Fibroblast of villous mesenchyme (primary cell): ENCODE measurements at regions not wholly inside any gene's neighbourhood (a gene's known extent, or its start where the extent isn't known, plus 50 kb on each side); places are given as distances from the start of the nearest gene placed in this dataset.

Experiments
- DNase-seq: peaks from one replicate; pipeline ENCODE4 v3.0.0-alpha.2; 2010; ENCODE audit warnings: low read depth
- H3K4me3 ChIP-seq: 2 replicates; pipeline ENCODE4 v1.5.1; 2011; ENCODE audit warnings: low read depth, mild to moderate bottlenecking, low read length
- TF ChIP-seq, protein P1 (sequence below): IDR thresholded peaks from 2 replicates; pipeline ENCODE4 v1.5.1; 2012; ENCODE audit warnings: low read depth, mild to moderate bottlenecking, low read length; ENCODE audit not compliant: insufficient read depth

DNA sequence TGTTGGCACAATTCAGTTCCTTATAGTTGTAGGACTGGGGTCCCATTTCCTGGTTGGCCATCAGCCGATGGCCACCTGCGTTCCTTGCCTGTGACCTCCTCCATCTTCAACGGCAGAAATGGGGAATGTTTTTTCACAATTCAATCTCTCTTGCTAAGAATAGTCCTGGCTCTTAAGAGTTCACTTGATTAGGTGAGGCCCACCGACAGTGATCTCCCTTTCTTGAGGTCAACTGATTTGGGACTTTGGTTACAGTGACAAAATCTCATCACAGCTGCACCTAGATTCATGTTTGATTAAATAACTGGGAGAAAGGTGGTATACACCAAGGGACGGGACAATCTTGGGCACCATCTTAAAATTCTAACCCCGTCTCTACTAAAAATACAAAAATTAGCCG, 139.1 kb upstream of the DTNBP1 start:
- no peak for DNase-seq
- TF ChIP-seq, protein P1, sequence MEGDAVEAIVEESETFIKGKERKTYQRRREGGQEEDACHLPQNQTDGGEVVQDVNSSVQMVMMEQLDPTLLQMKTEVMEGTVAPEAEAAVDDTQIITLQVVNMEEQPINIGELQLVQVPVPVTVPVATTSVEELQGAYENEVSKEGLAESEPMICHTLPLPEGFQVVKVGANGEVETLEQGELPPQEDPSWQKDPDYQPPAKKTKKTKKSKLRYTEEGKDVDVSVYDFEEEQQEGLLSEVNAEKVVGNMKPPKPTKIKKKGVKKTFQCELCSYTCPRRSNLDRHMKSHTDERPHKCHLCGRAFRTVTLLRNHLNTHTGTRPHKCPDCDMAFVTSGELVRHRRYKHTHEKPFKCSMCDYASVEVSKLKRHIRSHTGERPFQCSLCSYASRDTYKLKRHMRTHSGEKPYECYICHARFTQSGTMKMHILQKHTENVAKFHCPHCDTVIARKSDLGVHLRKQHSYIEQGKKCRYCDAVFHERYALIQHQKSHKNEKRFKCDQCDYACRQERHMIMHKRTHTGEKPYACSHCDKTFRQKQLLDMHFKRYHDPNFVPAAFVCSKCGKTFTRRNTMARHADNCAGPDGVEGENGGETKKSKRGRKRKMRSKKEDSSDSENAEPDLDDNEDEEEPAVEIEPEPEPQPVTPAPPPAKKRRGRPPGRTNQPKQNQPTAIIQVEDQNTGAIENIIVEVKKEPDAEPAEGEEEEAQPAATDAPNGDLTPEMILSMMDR: no peak
- H3K4me3 ChIP-seq: no peak overlapping the region

DNA sequence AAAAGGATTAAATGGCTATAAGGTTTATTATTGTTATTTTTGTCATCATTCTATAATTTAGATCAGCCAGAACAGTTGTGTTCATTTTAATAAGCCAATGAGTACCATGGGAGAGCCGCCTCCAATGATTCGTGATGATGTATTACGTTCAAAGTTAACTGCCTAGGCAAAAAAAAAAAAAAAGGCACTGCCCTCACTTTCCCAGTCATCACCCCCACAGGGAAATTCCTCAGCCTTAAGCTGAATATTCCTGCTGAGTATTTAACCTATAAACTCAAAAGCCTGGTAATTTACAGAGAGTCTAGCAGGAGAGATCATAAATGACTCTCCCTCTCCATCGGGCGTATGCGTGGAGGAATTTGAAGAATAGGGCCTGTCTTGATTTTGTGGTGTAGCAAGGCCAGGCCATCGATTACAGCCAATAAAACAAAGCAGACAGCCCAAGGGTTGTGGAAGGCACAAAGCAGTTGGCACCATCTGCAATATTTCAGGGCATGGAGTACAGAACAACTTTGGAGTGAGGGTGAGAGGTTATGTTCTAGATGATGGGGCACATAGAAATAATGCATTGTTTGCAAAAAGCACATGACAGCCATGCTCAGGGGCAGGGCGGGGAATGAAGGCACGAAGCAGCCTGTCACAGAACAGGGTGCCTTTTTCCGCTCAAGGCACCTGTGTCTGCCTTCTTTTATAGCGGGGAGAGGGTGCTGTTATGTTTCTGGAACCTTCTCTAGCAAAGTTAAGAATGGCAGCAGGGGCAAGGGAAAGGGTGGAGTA, 138.2 kb upstream of the DTNBP1 start:
- H3K4me3 ChIP-seq: no peak overlapping the region
- DNase-seq: no peak
- TF ChIP-seq, protein P1: no peak

DNA sequence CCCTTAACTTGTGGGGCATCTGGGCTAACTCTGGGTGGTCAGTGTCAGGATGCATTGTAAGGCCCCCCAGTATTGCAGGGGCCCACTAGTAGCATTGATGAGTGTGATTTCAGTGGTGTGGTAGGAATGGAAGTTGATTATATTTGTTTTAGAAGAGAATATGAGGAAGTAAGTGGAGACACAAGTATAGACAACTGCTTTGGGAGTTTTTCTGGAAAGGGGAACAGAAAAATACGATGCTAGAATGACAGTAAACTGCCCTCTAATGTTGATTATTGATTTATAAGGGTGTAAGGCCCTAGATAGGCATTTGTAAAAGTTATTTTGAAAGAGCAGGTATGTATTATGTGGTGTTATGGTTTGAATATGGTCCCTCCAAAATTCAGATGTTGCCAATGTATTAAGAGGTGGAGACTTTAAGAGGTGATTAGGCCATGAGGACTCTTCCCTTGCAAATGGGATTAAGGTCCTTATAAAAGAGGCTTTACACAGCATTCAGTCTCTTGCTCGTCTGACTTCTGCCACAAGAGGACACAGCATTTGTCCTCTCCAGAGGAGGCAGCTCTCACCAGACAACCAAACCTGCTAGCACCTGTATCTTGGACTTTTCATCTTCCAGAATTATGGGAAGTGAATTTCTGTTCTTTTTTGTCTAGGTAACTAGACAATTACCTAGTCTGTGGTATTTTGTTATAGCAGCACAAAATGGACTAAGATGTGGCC, 135.9 kb upstream of the DTNBP1 start:
- no peak for DNase-seq
- no peak overlapping the region for H3K4me3 ChIP-seq
- TF ChIP-seq, protein P1: no peak

DNA sequence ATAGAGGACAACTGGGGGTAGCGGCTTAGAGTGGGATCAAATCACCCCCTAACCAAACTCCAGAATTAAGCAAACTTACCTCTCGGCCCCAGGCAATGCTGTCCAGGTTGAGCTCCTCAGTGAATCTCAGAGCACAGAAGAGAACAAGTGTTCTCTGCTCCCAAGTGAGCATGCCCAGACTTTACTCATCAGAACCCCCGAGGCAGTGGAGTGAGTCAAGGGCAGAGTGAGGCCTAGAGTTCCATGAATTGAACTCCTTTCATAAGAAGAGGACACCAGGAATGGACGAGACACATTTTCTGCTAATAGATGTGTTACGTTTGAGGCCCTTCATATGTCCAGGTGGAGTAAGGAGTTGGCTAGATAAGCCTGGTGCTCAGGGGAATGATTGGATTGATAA, 134.0 kb upstream of the DTNBP1 start:
- TF ChIP-seq, protein P1: no peak
- no peak for DNase-seq
- no peak overlapping the region for H3K4me3 ChIP-seq

DNA sequence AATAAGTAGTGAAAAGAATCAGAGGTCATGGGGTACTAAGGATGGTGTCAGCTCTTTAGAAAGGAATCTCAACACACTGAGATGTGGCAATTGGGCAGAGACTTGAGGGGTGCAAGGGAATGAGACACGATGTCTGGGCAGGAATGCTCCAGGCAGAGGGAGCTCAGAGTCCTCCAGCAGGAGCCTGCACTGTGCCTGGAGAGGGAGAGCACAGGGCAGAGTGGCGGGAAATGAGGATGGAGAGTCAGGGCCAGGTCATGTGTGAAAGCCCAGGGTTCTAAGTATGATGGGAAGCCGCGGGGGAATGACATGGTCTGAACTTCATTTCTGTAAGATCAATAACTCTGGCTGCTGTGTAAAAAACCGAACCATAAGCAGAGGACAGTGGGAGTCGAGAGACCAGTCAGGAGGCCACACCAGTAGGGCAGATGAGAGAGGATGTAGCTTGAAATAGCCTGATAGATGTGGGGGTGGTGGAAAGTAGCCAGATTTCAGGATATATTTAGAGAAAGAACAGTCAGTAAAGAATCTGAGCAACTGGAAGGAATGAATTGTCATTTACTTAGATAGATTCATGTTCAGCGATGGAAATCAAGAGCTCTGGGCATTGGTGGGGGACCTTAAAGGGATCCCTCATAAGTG, 133.4 kb upstream of the DTNBP1 start:
- TF ChIP-seq, protein P1: no peak
- peak; percentile 1 for DNase-seq
- H3K4me3 ChIP-seq: no peak overlapping the region

DNA sequence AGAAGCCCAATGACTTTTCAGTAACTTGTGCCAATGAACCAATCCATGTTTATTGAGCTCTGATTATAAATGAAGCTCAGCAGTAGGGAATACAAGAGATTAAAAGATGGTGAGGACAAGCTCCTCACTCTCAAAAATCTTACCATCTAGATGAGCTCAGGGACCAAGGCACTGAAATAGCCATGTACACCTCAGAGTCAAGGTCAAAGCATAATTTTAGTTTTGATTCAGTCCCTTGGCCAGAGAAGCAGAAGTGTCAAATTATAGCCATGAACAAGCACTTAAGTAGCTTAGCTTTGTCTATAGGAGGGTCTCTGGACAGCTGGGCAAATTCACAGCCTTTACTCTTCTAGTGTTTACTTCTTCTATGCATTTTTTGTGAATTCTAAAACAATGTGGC, 131.0 kb upstream of the DTNBP1 start:
- no peak overlapping the region for H3K4me3 ChIP-seq
- TF ChIP-seq, protein P1: no peak
- no peak for DNase-seq
